Activated CD8-positive, alpha-beta T cell treated with anti-CD3 and anti-CD28 coated beads for 36 hours (primary cell): ENCODE measurements at regions not wholly inside any gene's neighbourhood (a gene's known extent, or its start where the extent isn't known, plus 50 kb on each side); places are given as distances from the start of the nearest gene placed in this dataset.
"Not testable (repeated sequence)": the region's sequence is repeated elsewhere in the genome, so short reads cannot be mapped to it uniquely, and the experiment has no call there.

Experiments used
- ATAC-seq: fragments of 200-7000 bp; cut with Tn5 transposase; one replicate; pipeline ENCODE4 v1.10.0; 2021; ENCODE audit warnings: mild to moderate bottlenecking, moderate library complexity
- CTCF ChIA-PET: fragments of 350-600 bp; sonication (Branson Sonifier 250); formaldehyde crosslinking; loops from one replicate; lab custom pipeline; 2021; ENCODE audit warnings: antibody characterized with exemption; lab: Charles Lee
- POLR2A ChIA-PET: fragments of 350-600 bp; sonication (Branson Sonifier 250); formaldehyde crosslinking; loops from one replicate; lab custom pipeline; 2021; ENCODE audit warnings: antibody characterized with exemption; lab: Charles Lee
- DNase-seq: peaks from one replicate; pipeline ENCODE4 v3.0.0-alpha.2; 2020
- H3K27ac Mint-ChIP-seq: one replicate; pipeline ENCODE4 v1.8.0; 2021; ENCODE audit warnings: mild to moderate bottlenecking, mixed read lengths
- H3K27me3 Mint-ChIP-seq: one replicate; pipeline ENCODE4 v1.8.0; 2021; ENCODE audit warnings: mixed read lengths
- H3K36me3 Mint-ChIP-seq: one replicate; pipeline ENCODE4 v1.8.0; 2021; ENCODE audit warnings: low read depth, mixed read lengths
- H3K4me1 Mint-ChIP-seq: one replicate; pipeline ENCODE4 v1.8.0; 2021; ENCODE audit warnings: low read depth, mixed read lengths
- H3K4me3 Mint-ChIP-seq: one replicate; pipeline ENCODE4 v1.8.0; 2021; ENCODE audit warnings: mild to moderate bottlenecking, moderate library complexity, mixed read lengths
- H3K9me3 Mint-ChIP-seq: one replicate; pipeline ENCODE4 v1.8.0; 2021; ENCODE audit warnings: mixed read lengths
- CTCF ChIP-seq: fragments of 200-600 bp; IDR thresholded peaks from one replicate; pipeline ENCODE4 v1.8.0; 2022; ENCODE audit warnings: antibody characterized with exemption, mild to moderate bottlenecking
- intact Hi-C: fragments of 100-400 bp; cut with micrococcal nuclease; formaldehyde crosslinking; loops from one replicate; pipeline ENCODE4 v1.10.0; 2022

GRCh38 chr5:142403583-142403982 is 78.8 kb upstream of the SPRY4 start:
- Mint-ChIP-seq H3K9me3 (no peaks in the 10 kb centered on the region), H3K36me3 (no peaks in the 10 kb centered on the region), H3K4me1 (no peaks in the 10 kb centered on the region), H3K27ac (no peak overlapping the region), H3K4me3 (no peak overlapping the region), H3K27me3 (peaks cover 2% of the 10 kb centered on the region)
- intact Hi-C loops = no loop called here
- ATAC-seq (no peak), DNase-seq (no peak)
- CTCF ChIA-PET = no interaction called here
- POLR2A ChIA-PET = no interaction called here
- TF ChIP-seq CTCF = no peak

- Mint-ChIP-seq H3K27ac (no peak overlapping the region), H3K4me1 (no peaks in the 10 kb centered on the region), H3K36me3 (no peaks in the 10 kb centered on the region), H3K9me3 (no peaks in the 10 kb centered on the region), H3K27me3 (peaks cover 2% of the 10 kb centered on the region), H3K4me3 (no peak overlapping the region)
- POLR2A ChIA-PET = no interaction called here
- intact Hi-C loops = no loop called here
- DNase-seq (no peak), ATAC-seq (no peak)
- no peak for TF ChIP-seq CTCF
- CTCF ChIA-PET = interaction anchor here (1.2 kb wide), 1 partner anchor 17 kb away, joined by 3 read pairs; no protein-coding TSS in a partner anchor
Observed at GRCh38 chr5:142402752-142403318, 78.0 kb upstream of the SPRY4 start.

GRCh38 chr5:142400415-142400814 is 75.6 kb upstream of the SPRY4 start:
- intact Hi-C loops = no loop called here
- POLR2A ChIA-PET = no interaction called here
- ATAC-seq = no peak

GRCh38 chr5:142399891-142400290 is 75.1 kb upstream of the SPRY4 start:
- intact Hi-C loops = no loop called here
- CTCF ChIA-PET = no interaction called here
- DNase-seq (no peak), ATAC-seq (no peak)
- Mint-ChIP-seq H3K9me3 (peaks cover 11% of the 10 kb centered on the region), H3K36me3 (peaks cover 4% of the 10 kb centered on the region), H3K4me1 (no peaks in the 10 kb centered on the region), H3K27ac (no peak overlapping the region), H3K4me3 (no peak overlapping the region), H3K27me3 (no peaks in the 10 kb centered on the region)
- POLR2A ChIA-PET = no interaction called here
- no peak for TF ChIP-seq CTCF

More at GRCh38 chr5:142400415-142400814, 75.6 kb upstream of the SPRY4 start:
- H3K9me3 Mint-ChIP-seq = peaks cover 8% of the 10 kb centered on the region
- H3K27ac Mint-ChIP-seq = no peak overlapping the region
- peaks cover 4% of the 10 kb centered on the region for H3K36me3 Mint-ChIP-seq
- CTCF ChIA-PET = no interaction called here
- TF ChIP-seq CTCF = no peak
- no peaks in the 10 kb centered on the region for H3K4me1 Mint-ChIP-seq
- no peak for DNase-seq
- H3K4me3 Mint-ChIP-seq = no peak overlapping the region
- H3K27me3 Mint-ChIP-seq = no peaks in the 10 kb centered on the region

GRCh38 chr5:142398730-142399055 is 73.9 kb upstream of the SPRY4 start:
- intact Hi-C loops = no loop called here
- Mint-ChIP-seq H3K9me3 (peaks cover 11% of the 10 kb centered on the region), H3K4me3 (no peak overlapping the region), H3K4me1 (no peaks in the 10 kb centered on the region), H3K27ac (no peak overlapping the region), H3K27me3 (no peaks in the 10 kb centered on the region), H3K36me3 (peaks cover 4% of the 10 kb centered on the region)
- no peak for TF ChIP-seq CTCF
- DNase-seq (no peak), ATAC-seq (no peak)
- ChIA-PET CTCF (no interaction called here), POLR2A (no interaction called here)

- ATAC-seq, H3K36me3 Mint-ChIP-seq, H3K27me3 Mint-ChIP-seq, H3K4me3 Mint-ChIP-seq, DNase-seq, CTCF ChIA-PET, POLR2A ChIA-PET, H3K27ac Mint-ChIP-seq, H3K4me1 Mint-ChIP-seq, intact Hi-C loops: not testable (repeated sequence)
- H3K9me3 Mint-ChIP-seq = peaks cover 11% of the 10 kb centered on the region
Observed at GRCh38 chr5:142398011-142398729, 73.3 kb upstream of the SPRY4 start.
